Right kidney (tissue), 1 donor: ENCODE measurements at regions not wholly inside any gene's neighbourhood (a gene's known extent, or its start where the extent isn't known, plus 50 kb on each side); places are given as distances from the start of the nearest gene placed in this dataset.

Source experiments
- DNase-seq: peaks from one replicate; pipeline ENCODE4 v3.0.0-alpha.2; 2016

DNA sequence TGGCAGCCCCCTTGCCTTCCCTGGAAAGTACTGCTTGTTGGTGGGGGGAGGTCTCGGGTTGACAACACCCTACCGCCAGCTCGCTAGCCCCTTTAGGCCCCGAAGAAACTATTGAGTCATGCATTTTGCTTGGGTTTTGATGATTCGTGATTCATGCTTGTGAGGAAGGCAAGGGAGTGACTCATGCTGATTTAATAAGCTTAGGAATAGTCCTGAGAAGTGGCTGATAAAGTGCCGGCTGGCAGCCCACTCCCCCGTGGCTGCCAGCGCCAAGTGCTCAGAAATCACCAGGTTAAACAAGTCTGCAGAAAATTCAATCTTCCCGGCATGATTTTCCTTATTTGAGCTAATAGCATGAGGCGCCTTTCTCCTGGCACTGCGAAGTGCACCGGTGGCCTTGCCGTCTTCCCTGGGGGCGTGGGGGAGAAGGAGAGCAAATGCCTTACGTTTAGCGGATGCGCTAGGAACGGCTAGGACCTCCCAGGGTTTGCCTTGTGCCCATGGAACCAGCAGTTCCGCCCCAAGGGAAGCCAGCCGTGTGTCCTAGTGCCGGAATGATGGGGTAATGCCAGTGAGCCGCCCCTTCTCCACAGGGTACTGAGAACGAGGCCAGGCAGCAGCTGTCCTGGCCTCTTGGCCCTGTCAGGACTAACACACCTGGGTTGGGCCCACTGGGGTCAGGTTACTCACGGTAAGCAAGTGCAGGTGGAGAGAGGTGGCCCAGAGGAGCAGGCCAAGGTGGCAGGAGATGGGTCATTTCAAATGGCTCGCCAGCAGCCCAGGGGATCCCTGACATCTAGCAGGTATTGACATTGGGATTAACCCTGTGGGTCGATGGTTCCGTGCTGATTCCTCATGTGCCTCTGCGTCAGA lies 151.9 kb downstream of the MACROH2A1 start:
- DNase-seq = peak; percentile 15

DNA sequence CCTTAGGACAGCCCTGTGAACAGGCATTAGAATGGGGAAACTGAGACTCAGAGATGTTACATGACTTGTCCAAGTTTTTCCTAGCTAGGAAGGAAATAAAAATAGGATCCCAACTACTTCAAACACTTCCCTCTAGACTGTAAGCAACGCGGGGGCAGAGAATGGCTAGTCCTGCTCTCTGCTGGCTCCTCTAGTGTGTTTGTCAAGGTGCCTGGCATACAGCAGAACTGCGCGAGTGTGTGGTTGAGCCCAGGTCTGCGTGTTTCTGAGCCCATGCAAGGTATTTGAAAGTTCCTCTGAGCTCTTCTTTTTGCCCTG lies 152.5 kb downstream of the MACROH2A1 start:
- no peak for DNase-seq

GRCh38 chr5:135245521-135246499 lies 153.2 kb downstream of the MACROH2A1 start:
- DNase-seq = no peak

- no peak for DNase-seq
Measured at GRCh38 chr5:135244620-135245021, 154.4 kb downstream of the MACROH2A1 start.

DNA sequence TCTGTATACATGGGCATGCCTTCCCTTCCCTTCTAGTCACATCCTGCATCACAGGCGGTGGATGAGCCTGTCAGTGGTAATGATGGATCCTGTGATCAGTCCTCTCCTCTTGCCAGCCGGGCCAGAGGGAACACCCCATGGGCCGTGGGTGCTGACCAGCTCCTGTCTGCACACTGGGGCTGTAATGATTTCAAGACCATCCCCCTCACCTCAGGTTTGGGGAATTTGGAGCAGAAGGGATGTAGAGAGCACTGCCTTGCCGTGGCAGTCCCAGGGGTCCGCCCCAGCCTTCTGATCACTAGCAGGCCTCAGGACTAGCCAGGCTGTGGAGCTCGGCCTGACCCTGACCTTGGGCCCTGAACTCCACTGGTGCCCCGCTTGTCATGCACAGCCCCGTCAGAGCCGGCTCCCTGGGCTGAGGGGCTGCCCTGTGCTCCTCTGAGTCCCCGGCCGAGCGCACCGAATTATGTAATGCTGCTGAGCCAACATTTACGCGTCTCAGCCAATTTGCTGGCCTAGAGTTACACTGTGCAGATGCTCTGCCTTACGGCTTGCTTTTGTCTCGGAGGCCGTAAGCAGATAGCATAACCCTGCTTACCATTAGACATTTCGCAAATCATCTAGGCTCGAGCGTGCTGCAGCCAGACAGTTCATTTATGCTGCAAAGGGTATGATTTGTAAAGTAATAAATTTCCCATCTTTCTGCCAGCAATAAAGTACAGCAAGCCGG lies 155.3 kb downstream of the MACROH2A1 start:
- peak; percentile 10 for DNase-seq

- no peak for DNase-seq
Measured at GRCh38 chr5:135242866-135243555, 156.0 kb downstream of the MACROH2A1 start.

- no peak for DNase-seq
Measured at GRCh38 chr5:135242021-135242865, 156.8 kb downstream of the MACROH2A1 start.

DNA sequence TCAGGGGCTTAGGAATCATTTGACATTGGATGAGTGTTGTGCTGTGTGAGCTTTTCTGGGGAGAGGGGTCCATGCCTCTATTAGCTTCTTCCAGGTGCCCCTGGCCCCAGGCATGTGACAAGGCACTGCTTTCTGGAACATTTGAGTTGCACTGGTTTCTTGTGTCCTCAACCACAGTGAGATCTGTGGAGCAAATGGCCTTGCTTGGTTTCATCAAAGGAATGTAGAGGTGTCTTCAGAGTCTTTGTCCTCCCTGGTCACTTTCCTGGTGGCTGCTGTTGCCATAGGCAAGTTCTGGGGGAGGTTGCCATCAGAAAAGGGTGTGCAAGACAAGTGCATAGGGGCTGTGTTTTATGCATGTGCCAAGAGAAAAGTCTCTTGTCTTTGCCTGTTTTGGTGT lies 157.5 kb downstream of the MACROH2A1 start:
- no peak for DNase-seq

GRCh38 chr5:135240781-135241360 lies 158.2 kb downstream of the MACROH2A1 start:
- no peak for DNase-seq

DNA sequence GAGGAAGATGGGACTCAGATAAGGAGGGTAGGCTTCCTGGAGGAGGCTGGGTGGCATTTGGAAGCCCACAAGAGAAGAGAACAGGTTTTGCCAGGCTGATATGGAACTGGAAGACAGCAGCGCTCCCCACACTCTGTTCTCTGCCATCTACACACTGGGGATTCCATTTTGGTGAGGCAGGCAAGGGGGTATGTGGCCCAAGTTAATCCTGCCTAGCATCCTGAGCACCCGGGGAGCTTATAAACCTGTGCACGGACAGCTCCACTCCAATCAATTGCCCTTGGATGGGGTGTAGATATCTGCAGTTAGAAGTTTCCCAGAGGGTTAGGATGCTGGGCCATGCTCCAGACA lies 158.8 kb downstream of the MACROH2A1 start:
- DNase-seq = no peak

DNA sequence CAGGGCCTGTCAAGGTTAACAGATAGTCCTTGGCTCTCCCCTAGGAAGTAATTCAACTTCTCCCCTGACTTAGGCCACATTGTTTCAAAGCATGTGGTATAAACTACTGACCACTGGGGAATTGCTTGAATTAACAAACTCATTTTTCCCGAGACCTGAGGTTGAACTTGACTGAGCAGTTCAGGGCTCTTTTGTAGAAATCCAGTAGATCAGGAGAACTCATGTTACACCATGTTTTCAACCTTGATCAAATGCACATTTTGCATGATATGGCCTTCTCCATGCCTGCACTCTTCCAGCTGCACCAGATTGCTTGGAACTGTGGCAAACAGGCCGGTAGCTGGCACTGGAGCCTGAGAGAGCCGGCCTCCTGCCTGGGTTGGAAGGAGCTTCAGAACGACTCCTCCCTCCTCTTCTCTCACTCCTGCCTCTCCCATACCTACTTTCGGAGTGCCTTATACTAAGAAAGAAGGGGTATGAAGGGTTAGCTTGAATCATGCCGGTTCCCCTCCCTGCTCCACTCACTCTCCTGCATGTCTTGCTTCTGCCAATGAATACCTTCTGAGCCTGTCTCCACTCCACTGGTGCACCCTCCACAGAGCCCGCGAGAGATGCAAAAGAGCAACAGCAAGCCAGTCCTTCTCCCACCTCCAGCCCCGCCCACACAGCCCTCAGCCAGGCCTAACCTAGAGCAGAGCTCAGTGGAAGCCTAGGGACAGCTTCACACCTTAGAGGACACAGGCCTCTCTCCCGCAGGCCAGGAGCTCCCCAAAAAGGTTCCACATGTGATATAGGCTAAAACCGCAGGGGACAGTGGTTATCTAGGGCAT lies 159.4 kb downstream of the MACROH2A1 start:
- peak; percentile 31 for DNase-seq

GRCh38 chr5:135238622-135239452 lies 160.2 kb downstream of the MACROH2A1 start:
- peak; percentile 57 for DNase-seq

- DNase-seq = no peak
Measured at GRCh38 chr5:135237748-135238103, 161.3 kb downstream of the MACROH2A1 start.

DNA sequence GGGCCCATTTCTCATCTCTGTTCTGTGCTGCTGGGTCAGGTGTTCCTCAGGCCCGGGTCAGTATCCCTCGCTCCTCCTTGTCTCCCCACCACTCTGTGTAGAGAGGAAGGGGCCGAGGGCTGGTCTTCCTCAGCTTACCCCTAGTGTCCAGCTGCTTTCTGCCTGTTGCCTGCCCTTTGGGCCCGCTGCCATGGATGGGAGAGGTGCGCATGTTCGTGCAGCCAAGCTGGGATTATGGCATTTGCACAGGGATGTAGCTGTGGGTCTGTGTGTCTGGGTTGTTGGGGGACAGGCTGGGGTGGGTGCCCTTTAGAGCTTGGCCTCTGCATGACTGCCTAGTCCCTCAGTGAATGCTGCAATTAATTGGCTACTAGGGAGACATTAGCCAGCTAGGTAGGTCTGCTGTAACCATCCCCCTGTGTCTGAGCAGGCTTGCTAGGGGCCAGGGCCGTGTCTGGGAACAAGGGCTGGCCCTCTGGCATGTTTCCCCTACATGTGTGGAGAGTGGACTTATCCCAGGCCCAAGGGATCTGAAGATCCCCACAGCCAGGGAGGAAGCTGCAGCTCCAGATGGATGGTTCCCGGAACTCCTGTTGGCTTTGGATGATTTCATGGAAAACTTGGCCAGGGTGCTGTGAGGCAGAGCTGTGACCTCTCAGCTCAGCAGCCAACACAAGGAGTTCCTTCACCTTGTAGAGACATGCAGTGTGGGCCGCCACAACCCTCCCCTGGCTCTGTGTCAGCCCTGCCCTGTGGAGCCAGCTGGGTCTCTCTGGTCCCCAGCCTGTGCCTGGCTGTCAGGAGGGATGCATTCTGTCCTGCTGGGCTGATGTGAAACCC lies 161.9 kb downstream of the MACROH2A1 start:
- no peak for DNase-seq

GRCh38 chr5:135236228-135236907 lies 162.7 kb downstream of the MACROH2A1 start:
- DNase-seq = no peak

DNA sequence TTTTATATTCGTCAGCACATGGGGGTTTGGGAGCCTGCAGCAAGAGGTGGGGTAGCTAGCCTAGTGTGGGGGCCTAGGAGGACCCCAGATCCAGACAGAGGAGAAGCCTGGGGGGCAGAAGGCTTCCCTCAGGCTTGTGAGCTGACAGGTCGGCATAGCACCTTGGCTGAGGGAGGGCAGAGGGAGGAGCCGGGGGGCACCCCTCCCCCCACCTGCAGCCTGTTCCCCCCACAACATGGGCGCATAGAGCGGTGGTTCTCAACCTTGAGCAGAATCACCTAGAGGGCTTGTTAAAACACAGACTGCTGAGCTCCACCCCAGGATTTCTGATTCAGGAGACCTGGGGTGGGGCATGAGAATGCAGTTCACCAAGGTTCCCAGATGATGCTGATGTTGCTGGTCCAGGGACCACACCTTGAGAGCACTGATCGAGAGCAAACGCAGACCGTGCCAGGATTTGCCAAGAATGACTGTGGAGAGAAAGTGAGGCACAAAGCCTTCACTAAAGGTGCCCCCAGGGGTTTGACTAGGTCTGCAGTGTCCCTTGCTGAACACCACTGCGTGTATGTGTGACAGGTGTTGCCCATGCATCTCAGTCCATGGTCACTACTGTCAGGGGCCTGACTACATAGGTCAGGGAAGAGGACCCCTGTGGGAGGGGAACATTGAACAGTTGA lies 163.3 kb downstream of the MACROH2A1 start:
- no peak for DNase-seq
